ENCODE measurements at regions not wholly inside any gene's neighbourhood (a gene's known extent, or its start where the extent isn't known, plus 50 kb on each side); places are given as distances from the start of the nearest gene placed in this dataset.

DNA sequence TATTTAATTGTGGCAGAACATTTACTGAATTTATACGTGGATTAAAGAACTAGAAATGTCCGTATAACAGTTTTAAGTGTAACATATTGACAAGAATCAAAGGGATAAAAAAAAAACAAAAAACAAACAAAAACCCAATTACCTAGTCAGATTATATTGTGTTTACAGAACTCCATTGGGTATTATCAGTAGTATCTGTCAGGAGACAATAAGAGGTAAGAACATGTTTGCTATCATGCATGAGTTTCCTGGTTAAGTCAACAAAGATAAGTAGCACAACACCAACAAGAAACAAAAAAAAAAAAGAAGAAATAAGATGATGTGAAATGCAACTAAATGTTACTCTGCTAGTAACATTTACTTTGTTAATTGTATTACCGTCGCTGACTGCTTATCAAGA lies 570.6 kb downstream of the ZBBX start:
- TF ChIP-seq CTCF (IDR thresholded peaks at IDR 0.05) = no peak
- DNase-seq (ENCODE audit: low spot score) (no peak), ATAC-seq (ENCODE audit: insufficient number of reproducible peaks, low FRiP score, low read depth) (no peak)
- no peaks in the 10 kb centered on the region for H3K27me3 ChIP-seq (replicated peaks; ENCODE audit: insufficient read depth)
- H3K36me3 ChIP-seq = no peaks in the 10 kb centered on the region
- H3K4me3 ChIP-seq = no peak overlapping the region
- H3K27ac ChIP-seq = no peak overlapping the region
- no peaks in the 10 kb centered on the region for H3K4me1 ChIP-seq (ENCODE audit: control insufficient read depth in 1 of 2, low read depth in 2 of 2)
- no peaks in the 10 kb centered on the region for H3K9me3 ChIP-seq

DNA sequence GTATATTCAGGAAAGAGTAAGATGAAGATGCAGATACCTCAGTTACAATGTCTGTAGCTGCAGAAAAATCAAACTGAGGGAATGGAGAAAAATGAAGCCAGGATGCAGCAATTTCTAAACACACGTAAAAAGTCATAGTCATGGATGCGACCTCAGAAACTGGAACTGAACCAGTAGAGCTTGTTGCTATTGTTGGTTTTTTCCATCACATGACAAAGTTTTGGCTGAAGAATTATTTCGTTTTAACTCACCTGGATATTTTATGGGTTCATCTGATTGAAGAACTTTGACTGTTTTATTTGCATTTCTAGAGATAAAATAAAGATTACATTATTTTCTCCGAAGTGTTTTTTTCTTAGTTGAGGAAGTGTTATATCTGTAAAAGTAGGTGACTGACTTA lies 591.2 kb downstream of the ZBBX start:
- no peaks in the 10 kb centered on the region for H3K9me3 ChIP-seq
- no peak overlapping the region for H3K27ac ChIP-seq
- no peak overlapping the region for H3K4me3 ChIP-seq
- TF ChIP-seq CTCF (IDR thresholded peaks at IDR 0.05) = no peak
- no peak for DNase-seq (ENCODE audit: low spot score)
- no peaks in the 10 kb centered on the region for H3K4me1 ChIP-seq (ENCODE audit: control insufficient read depth in 1 of 2, low read depth in 2 of 2)
- no peak for ATAC-seq (ENCODE audit: insufficient number of reproducible peaks, low FRiP score, low read depth)
- H3K27me3 ChIP-seq (replicated peaks; ENCODE audit: insufficient read depth) = no peaks in the 10 kb centered on the region
- no peaks in the 10 kb centered on the region for H3K36me3 ChIP-seq

GRCh38 chr3:166785876-166786275 lies 594.2 kb downstream of the ZBBX start:
- Histone ChIP-seq H3K27ac (no peak overlapping the region), H3K9me3 (no peaks in the 10 kb centered on the region), H3K27me3 (replicated peaks; ENCODE audit: insufficient read depth) (no peaks in the 10 kb centered on the region), H3K4me1 (ENCODE audit: control insufficient read depth in 1 of 2, low read depth in 2 of 2) (no peaks in the 10 kb centered on the region), H3K4me3 (no peak overlapping the region), H3K36me3 (no peaks in the 10 kb centered on the region)
- TF ChIP-seq CTCF (IDR thresholded peaks at IDR 0.05) = no peak
- no peak for DNase-seq (ENCODE audit: low spot score)
- no peak for ATAC-seq (ENCODE audit: insufficient number of reproducible peaks, low FRiP score, low read depth)

GRCh38 chr3:166783206-166783605 lies 596.9 kb downstream of the ZBBX start:
- DNase-seq (ENCODE audit: low spot score) (no peak), ATAC-seq (ENCODE audit: insufficient number of reproducible peaks, low FRiP score, low read depth) (no peak)
- Histone ChIP-seq H3K36me3 (no peaks in the 10 kb centered on the region), H3K4me3 (no peak overlapping the region), H3K27me3 (replicated peaks; ENCODE audit: insufficient read depth) (no peaks in the 10 kb centered on the region), H3K9me3 (no peaks in the 10 kb centered on the region), H3K4me1 (ENCODE audit: control insufficient read depth in 1 of 2, low read depth in 2 of 2) (no peaks in the 10 kb centered on the region), H3K27ac (no peak overlapping the region)
- TF ChIP-seq CTCF (IDR thresholded peaks at IDR 0.05) = no peak

GRCh38 chr3:166764698-166765318 lies 615.3 kb downstream of the ZBBX start:
- H3K27ac ChIP-seq = no peak overlapping the region
- H3K9me3 ChIP-seq = no peaks in the 10 kb centered on the region
- H3K36me3 ChIP-seq = no peaks in the 10 kb centered on the region
- DNase-seq (ENCODE audit: low spot score) (no peak), ATAC-seq (ENCODE audit: insufficient number of reproducible peaks, low FRiP score, low read depth) (no peak)
- H3K4me1 ChIP-seq (ENCODE audit: control insufficient read depth in 1 of 2, low read depth in 2 of 2) = no peaks in the 10 kb centered on the region
- H3K4me3 ChIP-seq = no peak overlapping the region
- TF ChIP-seq CTCF (IDR thresholded peaks at IDR 0.05) = no peak
- no peaks in the 10 kb centered on the region for H3K27me3 ChIP-seq (replicated peaks; ENCODE audit: insufficient read depth)
